ENCODE measurements at regions not wholly inside any gene's neighbourhood (a gene's known extent, or its start where the extent isn't known, plus 50 kb on each side); places are given as distances from the start of the nearest gene placed in this dataset.

GRCh38 chr1:232728507-232729263, 76.5 kb upstream of the MAP10 start:
- Histone ChIP-seq H3K27me3 (ENCODE audit: control insufficient read depth in 1 of 2, insufficient read depth in 2 of 2, low read length in 2 of 2) (no peaks in the 10 kb centered on the region), H3K4me3 (ENCODE audit: low read length) (no peak overlapping the region), H3K4me1 (ENCODE audit: insufficient read depth, low read length) (peaks cover 6% of the 10 kb centered on the region), H3K9me3 (ENCODE audit: control insufficient read depth in 1 of 2, insufficient read depth in 1 of 2, low read length in 2 of 2) (no peaks in the 10 kb centered on the region), H3K36me3 (ENCODE audit: insufficient read depth, low read length) (no peaks in the 10 kb centered on the region), H3K27ac (ENCODE audit: low read depth in 1 of 2, low read length in 2 of 2) (no peak overlapping the region)
- intact Hi-C loops (cut with DNase I, micrococcal nuclease) = no loop called here
- no peaks in the 10 kb centered on the region for H3K36me3 Mint-ChIP-seq (ENCODE audit: low read depth)
- ChIA-PET CTCF (no interaction called here), POLR2A (no interaction called here)
- ATAC-seq (ENCODE audit: poor library complexity) = no peak
- no peaks in the 10 kb centered on the region for H3K9me3 Mint-ChIP-seq
- H3K4me3 Mint-ChIP-seq = no peak overlapping the region
- DNase-seq = no peak
- H3K4me1 Mint-ChIP-seq (ENCODE audit: low read depth) = peaks cover 12% of the 10 kb centered on the region
- TF ChIP-seq CTCF (IDR thresholded peaks at IDR 0.05) = no peak
- H3K27ac Mint-ChIP-seq = no peak overlapping the region
- peaks cover 4% of the 10 kb centered on the region for H3K27me3 Mint-ChIP-seq

GRCh38 chr1:232732344-232732910, 72.8 kb upstream of the MAP10 start:
- CTCF ChIA-PET = no interaction called here

GRCh38 chr1:232737917-232738316, 67.3 kb upstream of the MAP10 start:
- DNase-seq = no peak
- Histone ChIP-seq H3K36me3 (ENCODE audit: insufficient read depth, low read length) (no peaks in the 10 kb centered on the region), H3K27ac (ENCODE audit: low read depth in 1 of 2, low read length in 2 of 2) (no peak overlapping the region), H3K9me3 (ENCODE audit: control insufficient read depth in 1 of 2, insufficient read depth in 1 of 2, low read length in 2 of 2) (no peaks in the 10 kb centered on the region), H3K4me3 (ENCODE audit: low read length) (no peak overlapping the region), H3K27me3 (ENCODE audit: control insufficient read depth in 1 of 2, insufficient read depth in 2 of 2, low read length in 2 of 2) (no peaks in the 10 kb centered on the region), H3K4me1 (ENCODE audit: insufficient read depth, low read length) (no peaks in the 10 kb centered on the region)
- no peak for ATAC-seq (ENCODE audit: poor library complexity)
- CTCF ChIA-PET = interaction anchor here (0.6 kb wide), 1 partner anchor 13 kb away, joined by 3 read pairs; no protein-coding TSS in a partner anchor
- Mint-ChIP-seq H3K27ac (no peak overlapping the region), H3K4me3 (no peak overlapping the region), H3K27me3 (no peaks in the 10 kb centered on the region), H3K9me3 (no peaks in the 10 kb centered on the region), H3K4me1 (ENCODE audit: low read depth) (peaks cover 5% of the 10 kb centered on the region), H3K36me3 (ENCODE audit: low read depth) (no peaks in the 10 kb centered on the region)
- POLR2A ChIA-PET = interaction anchor here (0.5 kb wide), 1 partner anchor 16 kb away, joined by 3 read pairs; no protein-coding TSS in a partner anchor
- intact Hi-C loops (cut with DNase I, micrococcal nuclease) = no loop called here
- no peak for TF ChIP-seq CTCF (IDR thresholded peaks at IDR 0.05)

More at GRCh38 chr1:232732344-232732910, 72.8 kb upstream of the MAP10 start:
- Mint-ChIP-seq H3K4me1 (ENCODE audit: low read depth) (peaks cover 5% of the 10 kb centered on the region), H3K27me3 (peaks cover 4% of the 10 kb centered on the region), H3K4me3 (no peak overlapping the region), H3K9me3 (no peaks in the 10 kb centered on the region), H3K27ac (no peak overlapping the region), H3K36me3 (ENCODE audit: low read depth) (no peaks in the 10 kb centered on the region)
- H3K9me3 ChIP-seq (ENCODE audit: control insufficient read depth in 1 of 2, insufficient read depth in 1 of 2, low read length in 2 of 2) = no peaks in the 10 kb centered on the region
- intact Hi-C loops (cut with DNase I, micrococcal nuclease) = no loop called here
- DNase-seq = no peak
- no peak for ATAC-seq (ENCODE audit: poor library complexity)
- H3K27ac ChIP-seq (ENCODE audit: low read depth in 1 of 2, low read length in 2 of 2) = no peak overlapping the region
- no peak overlapping the region for H3K4me3 ChIP-seq (ENCODE audit: low read length)
- POLR2A ChIA-PET = no interaction called here
- no peak for TF ChIP-seq CTCF (IDR thresholded peaks at IDR 0.05)
- no peaks in the 10 kb centered on the region for H3K27me3 ChIP-seq (ENCODE audit: control insufficient read depth in 1 of 2, insufficient read depth in 2 of 2, low read length in 2 of 2)
- no peaks in the 10 kb centered on the region for H3K4me1 ChIP-seq (ENCODE audit: insufficient read depth, low read length)
- no peaks in the 10 kb centered on the region for H3K36me3 ChIP-seq (ENCODE audit: insufficient read depth, low read length)
